GM21367 (cell line): ENCODE measurements at regions not wholly inside any gene's neighbourhood (a gene's known extent, or its start where the extent isn't known, plus 50 kb on each side); places are given as distances from the start of the nearest gene placed in this dataset.
A peak's percentile ranks its signal among the peaks of the same experiment; 100 is the strongest.

ENCODE experiments used
- ATAC-seq: cut with Tn5 transposase; IDR thresholded peaks from one replicate; pipeline ENCODE4 v1.9.1; 2021; ENCODE audit not compliant: unreplicated experiment

DNA sequence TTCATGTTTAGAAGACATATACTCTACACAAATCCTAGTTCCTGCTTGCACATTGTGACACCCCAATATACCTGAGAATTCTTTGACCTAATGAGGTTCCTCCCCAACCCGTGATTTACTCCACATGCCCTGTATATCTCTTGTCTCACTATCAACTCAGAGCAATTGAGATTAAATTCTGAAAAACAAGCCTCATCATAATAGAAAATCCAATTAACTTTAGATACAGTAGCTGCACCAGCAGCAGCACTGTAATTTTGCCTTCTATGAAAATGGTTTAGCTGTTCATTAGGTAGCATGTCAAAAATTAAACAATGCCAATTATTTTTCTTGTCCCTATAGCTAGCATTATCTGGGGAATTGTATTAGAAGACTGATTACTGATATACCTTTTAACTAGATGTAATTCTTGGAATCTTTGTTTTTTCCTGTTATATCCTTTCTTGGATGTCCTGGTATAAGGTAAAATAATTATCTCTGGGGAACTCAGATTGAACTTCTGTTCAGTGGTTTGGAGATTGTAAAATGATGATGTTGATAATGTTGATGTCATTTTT is 218.9 kb upstream of the TANK start:
- ATAC-seq: no peak

- ATAC-seq: no peak
These were observed 217.6 kb upstream of the TANK start for GRCh38 chr2:160942476-160943142.

- no peak for ATAC-seq
These were observed 216.8 kb upstream of the TANK start for GRCh38 chr2:160943414-160943813.

DNA sequence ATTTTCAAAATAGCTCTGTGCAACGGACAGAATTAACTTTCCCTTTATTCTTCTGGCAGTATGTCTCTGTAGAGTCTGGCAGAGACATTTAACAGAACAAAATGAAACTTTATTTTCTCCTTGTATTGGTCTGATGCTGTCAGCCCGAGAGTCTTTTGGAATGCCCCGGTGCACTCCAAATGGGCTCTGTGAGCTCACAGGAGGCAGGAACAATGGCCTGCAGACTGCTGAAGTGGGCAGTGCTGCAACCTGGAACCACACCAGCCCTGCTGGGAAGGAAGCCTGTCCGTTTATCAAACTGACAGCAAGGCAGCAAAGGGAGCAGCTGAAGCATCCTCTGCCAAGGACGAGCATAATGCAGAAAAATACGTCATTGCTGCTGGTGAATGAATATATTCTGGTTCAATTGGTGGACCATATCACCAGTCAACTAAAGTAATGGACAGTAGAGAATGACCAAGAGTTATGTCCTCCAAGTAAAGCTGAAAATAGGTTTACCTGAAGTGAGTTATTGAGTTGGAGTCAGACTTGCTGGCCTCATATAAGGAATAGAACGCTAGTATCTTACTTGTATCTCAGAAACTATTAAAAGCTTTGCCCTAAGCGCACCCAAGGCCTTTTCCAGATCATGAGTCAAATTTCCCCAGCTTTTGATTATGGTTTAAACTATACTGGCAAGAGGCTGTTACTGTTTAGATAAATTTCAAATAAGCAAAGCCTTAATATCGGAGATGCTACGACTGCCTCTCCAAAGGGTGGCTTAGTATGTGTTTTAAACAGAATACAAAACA is 207.6 kb upstream of the TANK start:
- no peak for ATAC-seq

GRCh38 chr2:160955578-160955977 is 204.7 kb upstream of the TANK start:
- no peak for ATAC-seq

DNA sequence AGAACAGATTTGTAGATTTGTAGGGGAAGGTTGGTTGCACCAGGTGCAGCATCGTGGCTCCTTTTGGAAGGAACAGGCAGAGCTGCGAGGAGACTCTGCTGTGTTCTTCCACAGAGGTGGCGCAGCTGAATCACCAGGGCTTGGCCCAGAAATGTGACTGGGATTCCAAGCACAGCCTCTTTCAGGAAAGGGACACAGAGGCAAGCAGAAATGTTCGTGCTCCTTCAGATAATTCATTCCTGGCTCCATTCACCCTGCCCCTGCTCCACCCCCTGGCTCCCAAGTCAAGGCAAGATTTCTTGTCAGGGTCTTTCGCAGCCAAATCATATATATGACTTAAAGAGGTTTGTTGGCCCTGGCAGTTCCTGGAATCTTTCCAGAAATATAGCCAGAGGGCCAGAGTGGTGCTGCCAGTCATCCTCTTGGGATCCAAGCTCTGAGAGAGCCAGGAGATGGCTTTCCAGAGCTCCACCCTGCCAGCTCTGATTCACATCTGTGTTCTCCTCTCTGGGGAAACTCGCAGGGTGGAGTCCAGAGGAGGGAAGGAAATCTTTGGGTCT is 203.9 kb upstream of the TANK start:
- no peak for ATAC-seq

- no peak for ATAC-seq
These were observed 196.3 kb upstream of the TANK start for GRCh38 chr2:160963957-160964356.

DNA sequence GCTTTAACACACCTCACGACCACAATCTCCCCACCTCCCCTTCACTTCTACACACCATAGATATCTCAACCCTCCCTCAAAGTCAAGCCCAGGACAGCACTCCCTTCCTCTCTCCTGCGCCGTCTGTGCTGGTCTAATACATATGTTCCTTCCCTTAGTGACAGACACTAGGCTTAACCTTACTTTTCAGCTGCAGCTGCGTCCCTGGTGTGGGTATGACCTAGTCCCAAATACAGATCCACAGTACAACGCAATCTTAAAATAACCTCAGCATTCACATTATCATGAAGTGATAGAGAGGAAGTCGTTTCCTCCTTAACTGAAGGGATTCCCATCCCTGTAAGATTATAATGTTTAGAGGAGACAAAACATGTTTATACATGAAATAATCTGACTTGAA is 192.7 kb upstream of the TANK start:
- ATAC-seq: no peak

- ATAC-seq: no peak
These were observed 192.0 kb upstream of the TANK start for GRCh38 chr2:160968183-160968582.

DNA sequence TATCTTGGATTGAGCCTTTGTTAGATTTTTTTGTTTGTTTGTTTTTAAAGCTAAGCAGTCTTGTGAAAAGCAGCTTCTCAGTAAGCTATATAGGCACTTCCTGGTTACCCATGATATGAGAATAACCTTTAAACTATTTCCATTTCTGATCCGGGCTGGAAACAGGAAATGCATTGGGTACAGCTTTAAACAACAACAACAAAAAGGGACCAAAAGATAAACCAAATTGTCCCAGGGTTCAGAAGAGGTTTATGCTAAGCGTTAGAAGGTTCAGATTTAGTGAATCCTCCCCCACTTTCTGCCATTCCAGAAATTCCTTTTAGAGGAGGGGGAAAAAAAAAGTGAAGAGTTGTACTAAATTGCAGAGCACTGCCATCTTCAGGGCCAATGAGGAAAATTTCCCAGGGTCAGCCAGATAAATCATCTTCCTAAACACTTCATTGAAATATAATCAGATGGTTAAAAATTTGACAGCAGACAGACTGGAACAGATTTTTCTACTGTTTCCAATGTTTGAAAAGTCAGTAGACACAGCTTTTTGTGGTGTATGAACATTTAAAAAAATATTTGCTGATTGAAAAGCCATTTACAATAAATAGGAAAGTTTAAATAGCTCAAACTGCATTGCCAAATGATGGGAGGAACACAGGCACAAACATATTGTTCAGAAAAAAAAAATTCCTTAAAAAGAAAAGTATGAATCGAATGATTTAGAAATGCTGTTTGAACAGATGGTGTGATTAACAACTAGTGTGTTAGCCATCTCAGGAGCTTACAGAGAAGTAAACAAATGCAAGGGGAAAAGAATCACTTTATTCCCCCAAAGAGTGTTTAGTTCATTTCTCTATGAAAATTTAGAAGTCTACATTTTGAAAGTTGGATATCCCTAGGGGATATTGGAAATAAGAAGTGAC is 189.9 kb upstream of the TANK start:
- ATAC-seq: no peak

GRCh38 chr2:160973991-160974390 is 186.2 kb upstream of the TANK start:
- no peak for ATAC-seq

- ATAC-seq: no peak
These were observed 185.4 kb upstream of the TANK start for GRCh38 chr2:160974803-160975202.

DNA sequence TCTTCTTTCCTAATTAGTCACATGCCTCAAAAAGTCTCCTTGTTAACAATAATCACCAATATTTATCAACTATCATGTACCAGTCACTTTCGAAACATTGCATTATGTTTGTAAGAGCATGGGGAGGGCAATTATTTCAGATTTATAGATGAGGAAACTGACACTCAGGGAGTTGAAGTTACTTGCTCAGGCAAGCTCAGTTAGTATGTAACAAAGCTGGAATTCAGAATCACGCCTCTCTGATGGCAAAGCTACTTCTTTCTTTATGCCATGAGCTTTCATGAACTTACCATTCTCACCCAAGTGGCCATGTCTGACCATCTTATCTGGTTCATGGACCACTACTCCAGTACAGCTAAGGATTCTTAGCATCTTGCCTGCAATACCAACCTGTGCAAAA is 183.4 kb upstream of the TANK start:
- no peak for ATAC-seq

DNA sequence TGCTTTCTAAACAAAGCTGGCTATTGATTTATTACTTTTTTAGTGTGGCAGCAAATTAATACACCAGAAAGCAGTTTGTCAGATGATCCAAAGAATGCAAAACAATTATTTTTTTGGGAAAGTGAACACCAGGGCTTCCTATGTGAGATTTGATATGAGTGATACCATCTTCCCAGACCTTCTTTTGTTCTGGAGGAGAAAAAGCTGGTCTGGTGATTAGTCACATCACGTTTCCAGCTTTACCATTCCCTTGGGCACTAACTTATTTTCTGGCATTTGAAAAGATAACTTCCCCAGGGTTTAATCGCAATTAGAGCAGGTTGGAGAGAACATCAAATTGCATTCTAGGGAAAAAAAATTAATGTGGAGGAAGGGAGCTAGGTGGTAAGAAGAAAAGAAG is 182.9 kb upstream of the TANK start:
- ATAC-seq: no peak

GRCh38 chr2:160977854-160978253 is 182.4 kb upstream of the TANK start:
- ATAC-seq: no peak

DNA sequence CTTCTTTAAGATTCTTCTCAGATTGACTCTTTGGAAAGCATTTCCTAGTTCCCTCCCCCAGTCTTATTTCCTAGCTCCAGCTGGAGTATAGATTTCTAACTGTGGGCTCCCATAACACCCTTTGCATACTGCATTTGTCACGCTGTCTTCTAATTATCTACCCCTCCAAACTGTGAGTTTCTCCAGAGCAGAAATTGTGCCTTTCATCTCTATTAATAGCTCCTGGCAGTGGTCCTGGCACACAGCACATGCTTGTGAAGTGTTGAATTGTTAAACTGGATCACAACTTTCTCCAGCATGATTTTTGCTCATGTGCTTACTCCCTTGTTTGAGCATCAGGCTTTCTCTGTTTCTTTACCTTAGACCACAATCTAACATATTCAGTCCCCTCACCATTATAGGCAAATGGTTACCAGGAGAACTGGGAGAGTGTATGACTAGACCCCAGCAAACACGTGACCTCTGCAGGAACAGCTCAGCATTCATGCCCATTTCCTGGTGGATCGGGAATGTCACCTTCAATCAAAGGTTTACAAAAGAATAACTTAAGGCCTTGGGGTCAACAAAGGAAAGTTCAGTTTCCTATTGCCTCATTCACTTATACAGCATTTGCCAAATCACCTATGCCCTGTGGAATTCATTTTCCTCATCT is 175.7 kb upstream of the TANK start:
- ATAC-seq: no peak

- ATAC-seq: no peak
These were observed 170.4 kb upstream of the TANK start for GRCh38 chr2:160989778-160990177.

DNA sequence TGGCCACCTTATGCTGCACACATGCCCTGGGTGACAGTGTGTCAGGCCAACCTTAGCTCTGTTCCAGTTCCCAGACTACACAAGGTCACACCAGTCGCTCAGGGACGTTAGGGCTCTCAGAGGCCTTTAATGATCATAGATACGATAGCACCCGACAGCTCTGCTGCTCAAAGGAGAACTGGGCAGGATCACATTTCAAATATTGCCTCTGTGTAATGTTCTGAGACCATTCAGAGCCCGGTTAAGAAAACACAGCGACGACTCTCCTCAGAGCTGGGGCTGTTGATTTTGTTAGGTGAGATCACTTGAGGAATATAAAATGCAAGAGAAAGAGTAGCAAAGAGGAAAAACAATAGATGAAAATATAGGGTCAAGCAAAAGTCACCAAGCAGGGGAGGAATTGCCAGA is 166.6 kb upstream of the TANK start:
- no peak for ATAC-seq

DNA sequence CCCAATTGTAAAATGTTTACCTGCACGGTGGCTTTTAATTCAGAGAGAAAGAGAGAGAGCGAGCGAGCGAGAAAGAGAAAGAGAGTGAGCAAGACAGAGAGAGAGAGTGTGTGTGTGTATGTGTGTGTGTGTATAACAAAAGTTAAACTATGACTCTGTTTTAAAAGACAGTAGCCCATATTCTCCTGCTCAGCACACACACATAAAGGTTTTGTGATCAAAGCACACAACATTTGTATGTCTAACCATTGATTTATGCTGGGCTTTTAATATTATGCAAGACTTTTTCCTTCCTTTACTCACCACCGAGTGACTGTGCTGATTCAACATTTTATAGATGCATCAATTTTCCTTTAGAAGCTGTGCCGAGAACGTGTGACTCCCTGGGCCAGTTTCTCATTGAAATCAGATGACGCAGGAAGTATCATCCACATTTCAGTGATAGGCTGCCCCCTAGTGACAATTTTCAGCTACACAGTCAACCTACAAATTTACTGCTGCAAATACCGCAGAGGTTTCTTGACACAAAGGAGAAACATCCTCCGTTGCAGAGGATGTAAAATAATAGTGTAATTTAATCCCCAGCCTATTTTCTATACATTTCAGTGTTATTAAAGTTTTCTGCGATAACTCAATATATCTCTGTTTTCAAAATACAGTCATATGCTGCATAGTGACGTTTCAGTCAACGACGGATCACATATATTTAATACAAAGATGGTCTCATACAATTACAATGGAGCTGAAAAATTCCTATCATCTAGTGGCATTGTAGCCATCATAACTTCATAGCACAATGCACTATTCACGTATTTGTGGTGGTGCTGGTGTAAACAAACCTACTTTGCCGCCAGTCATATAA is 165.9 kb upstream of the TANK start:
- ATAC-seq: peak; percentile 96

DNA sequence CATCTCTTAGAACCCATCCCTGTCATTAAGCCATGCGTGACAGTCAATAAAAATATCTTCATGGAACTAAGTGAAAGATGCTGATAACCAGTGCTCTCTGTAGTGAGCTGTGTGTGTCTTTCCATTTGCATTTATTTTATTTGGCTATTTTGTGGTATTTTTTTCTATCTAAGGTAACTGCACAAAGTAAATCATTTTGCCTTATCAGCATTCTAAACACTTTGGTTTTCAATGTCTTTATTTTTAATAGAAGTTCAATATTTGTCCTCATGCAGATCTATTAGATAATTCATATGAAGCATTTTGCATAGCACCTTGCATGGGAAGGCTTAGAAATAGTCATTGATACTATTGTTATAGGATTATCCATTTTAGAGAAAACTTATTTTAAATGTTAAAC is 163.6 kb upstream of the TANK start:
- ATAC-seq: no peak
